DOHH2 (cell line): ENCODE measurements at regions not wholly inside any gene's neighbourhood (a gene's known extent, or its start where the extent isn't known, plus 50 kb on each side); places are given as distances from the start of the nearest gene placed in this dataset.
"Not testable (repeated sequence)": the region's sequence is repeated elsewhere in the genome, so short reads cannot be mapped to it uniquely, and the experiment has no call there.

Experiments
- EZH2phosphoT487 ChIP-seq: fragments of 200-600 bp; sonication (generic); IDR thresholded peaks from 2 replicates; pipeline ENCODE4 v1.6.1; 2017; ENCODE audit warnings: borderline replicate concordance, mild to moderate bottlenecking, antibody characterized with exemption, low read length, moderate library complexity, mixed read lengths
- TF ChIP-seq, protein P1 (sequence below): fragments of 200-600 bp; sonication (generic); IDR thresholded peaks from one replicate; pipeline ENCODE4 v1.5.1; 2014; ENCODE audit warnings: antibody characterized with exemption, mild to moderate bottlenecking, low read depth, low read length; ENCODE audit not compliant: poor library complexity, severe bottlenecking

GRCh38 chr18:977732-978131 lies 73.1 kb downstream of the ADCYAP1 start:
- TF ChIP-seq, protein P1, sequence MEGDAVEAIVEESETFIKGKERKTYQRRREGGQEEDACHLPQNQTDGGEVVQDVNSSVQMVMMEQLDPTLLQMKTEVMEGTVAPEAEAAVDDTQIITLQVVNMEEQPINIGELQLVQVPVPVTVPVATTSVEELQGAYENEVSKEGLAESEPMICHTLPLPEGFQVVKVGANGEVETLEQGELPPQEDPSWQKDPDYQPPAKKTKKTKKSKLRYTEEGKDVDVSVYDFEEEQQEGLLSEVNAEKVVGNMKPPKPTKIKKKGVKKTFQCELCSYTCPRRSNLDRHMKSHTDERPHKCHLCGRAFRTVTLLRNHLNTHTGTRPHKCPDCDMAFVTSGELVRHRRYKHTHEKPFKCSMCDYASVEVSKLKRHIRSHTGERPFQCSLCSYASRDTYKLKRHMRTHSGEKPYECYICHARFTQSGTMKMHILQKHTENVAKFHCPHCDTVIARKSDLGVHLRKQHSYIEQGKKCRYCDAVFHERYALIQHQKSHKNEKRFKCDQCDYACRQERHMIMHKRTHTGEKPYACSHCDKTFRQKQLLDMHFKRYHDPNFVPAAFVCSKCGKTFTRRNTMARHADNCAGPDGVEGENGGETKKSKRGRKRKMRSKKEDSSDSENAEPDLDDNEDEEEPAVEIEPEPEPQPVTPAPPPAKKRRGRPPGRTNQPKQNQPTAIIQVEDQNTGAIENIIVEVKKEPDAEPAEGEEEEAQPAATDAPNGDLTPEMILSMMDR: not testable (repeated sequence)
- not testable (repeated sequence) for TF ChIP-seq EZH2phosphoT487
